Neural progenitor cell (in vitro differentiated cells): ENCODE measurements at regions not wholly inside any gene's neighbourhood (a gene's known extent, or its start where the extent isn't known, plus 50 kb on each side); places are given as distances from the start of the nearest gene placed in this dataset.

Experiments used
- DNase-seq: peaks from one replicate; pipeline ENCODE4 v3.0.0-alpha.2; 2016; ENCODE audit warnings: low spot score
- H2AFZ ChIP-seq: fragments of 200-600 bp; sonication (generic); replicated peaks from 2 replicates; pipeline ENCODE4 v1.6.1; 2016; ENCODE audit warnings: antibody characterized with exemption
- H3F3A ChIP-seq: fragments of 200-600 bp; sonication (generic); 2 replicates; pipeline ENCODE4 v1.6.1; 2016; ENCODE audit warnings: antibody characterized with exemption, low read depth
- H3K27ac ChIP-seq: fragments of 200-600 bp; sonication (generic); 2 replicates; pipeline ENCODE4 v1.5.1; 2016; ENCODE audit warnings: mild to moderate bottlenecking
- H3K27me3 ChIP-seq: fragments of 200-600 bp; sonication (generic); 2 replicates; pipeline ENCODE4 v1.6.1; 2016; ENCODE audit warnings: mild to moderate bottlenecking, moderate library complexity
- H3K36me3 ChIP-seq: fragments of 200-600 bp; sonication (generic); 2 replicates; pipeline ENCODE4 v1.5.1; 2016
- H3K4me1 ChIP-seq: fragments of 200-600 bp; sonication (generic); 2 replicates; pipeline ENCODE4 v1.6.1; 2016; ENCODE audit warnings: mixed run types
- H3K4me2 ChIP-seq: fragments of 200-600 bp; sonication (generic); 2 replicates; pipeline ENCODE4 v1.6.1; 2016
- H3K4me3 ChIP-seq: fragments of 200-600 bp; sonication (generic); 2 replicates; pipeline ENCODE4 v1.5.1; 2016
- H3K79me2 ChIP-seq: fragments of 200-600 bp; sonication (generic); 2 replicates; pipeline ENCODE4 v1.6.1; 2016; ENCODE audit warnings: low read depth
- H3K9ac ChIP-seq: fragments of 200-600 bp; sonication (generic); 2 replicates; pipeline ENCODE4 v1.6.1; 2016
- H3K9me3 ChIP-seq: fragments of 200-600 bp; sonication (generic); 2 replicates; pipeline ENCODE4 v1.5.1; 2016; ENCODE audit warnings: low read depth
- H4K20me1 ChIP-seq: fragments of 200-600 bp; sonication (generic); 2 replicates; pipeline ENCODE4 v1.6.1; 2016; ENCODE audit warnings: low read depth
- H3K27ac Mint-ChIP-seq: 3 replicates; pipeline ENCODE4 v1.8.0; 2021; ENCODE audit warnings: mixed read lengths
- H3K27me3 Mint-ChIP-seq: 2 replicates; pipeline ENCODE4 v1.8.0; 2022; ENCODE audit warnings: low read depth, mild to moderate bottlenecking, inconsistent platforms, moderate library complexity, mixed read lengths; ENCODE audit not compliant: insufficient read depth
- H3K36me3 Mint-ChIP-seq: 3 replicates; pipeline ENCODE4 v1.8.0; 2021; ENCODE audit warnings: mixed read lengths
- H3K4me1 Mint-ChIP-seq: 3 replicates; pipeline ENCODE4 v1.8.0; 2021; ENCODE audit warnings: mixed read lengths
- H3K4me3 Mint-ChIP-seq: 3 replicates; pipeline ENCODE4 v1.8.0; 2021; ENCODE audit warnings: mild to moderate bottlenecking, moderate library complexity, mixed read lengths
- H3K9me3 Mint-ChIP-seq: 3 replicates; pipeline ENCODE4 v1.8.0; 2020; ENCODE audit warnings: mixed read lengths
- CTCF ChIP-seq: fragments of 200-600 bp; sonication (generic); IDR thresholded peaks from 2 replicates; pipeline ENCODE4 v1.5.1; 2017; ENCODE audit warnings: antibody characterized with exemption, mild to moderate bottlenecking
- EZH2 ChIP-seq: fragments of 200-600 bp; sonication (generic); IDR thresholded peaks from 2 replicates; pipeline ENCODE4 v1.6.1; 2017; ENCODE audit warnings: antibody characterized with exemption, mild to moderate bottlenecking, moderate library complexity
- EZH2phosphoT487 ChIP-seq: fragments of 200-600 bp; sonication (generic); IDR thresholded peaks from 2 replicates; pipeline ENCODE4 v1.6.1; 2017; ENCODE audit warnings: antibody characterized with exemption

- H3F3A ChIP-seq, result no peaks in the 10 kb centered on the region
- DNase-seq, result no peak
- no peaks in the 10 kb centered on the region for H3K79me2 ChIP-seq
- H3K9me3 ChIP-seq, result no peaks in the 10 kb centered on the region
- Mint-ChIP-seq H3K4me1 (peaks cover 4% of the 10 kb centered on the region), H3K27ac (no peak overlapping the region), H3K9me3 (no peaks in the 10 kb centered on the region), H3K36me3 (no peaks in the 10 kb centered on the region), H3K4me3 (no peak overlapping the region), H3K27me3 (no peaks in the 10 kb centered on the region)
- H4K20me1 ChIP-seq, result no peaks in the 10 kb centered on the region
- H3K4me1 ChIP-seq, result no peaks in the 10 kb centered on the region
- H3K36me3 ChIP-seq, result no peaks in the 10 kb centered on the region
- no peaks in the 10 kb centered on the region for H3K27me3 ChIP-seq
- no peak overlapping the region for H3K4me3 ChIP-seq
- no peak overlapping the region for H3K9ac ChIP-seq
- H3K27ac ChIP-seq, result no peak overlapping the region
- TF ChIP-seq CTCF (no peak), EZH2phosphoT487 (no peak), EZH2 (no peak)
- H2AFZ ChIP-seq, result no peak overlapping the region
- no peak overlapping the region for H3K4me2 ChIP-seq
Observed at GRCh38 chr15:95409626-95410310, 920.7 kb upstream of the NR2F2 start.

GRCh38 chr15:95410757-95411156, 919.7 kb upstream of the NR2F2 start:
- Mint-ChIP-seq H3K36me3 (no peaks in the 10 kb centered on the region), H3K4me1 (peaks cover 4% of the 10 kb centered on the region), H3K4me3 (no peak overlapping the region), H3K27me3 (no peaks in the 10 kb centered on the region), H3K27ac (no peak overlapping the region), H3K9me3 (no peaks in the 10 kb centered on the region)
- no peaks in the 10 kb centered on the region for H3K79me2 ChIP-seq
- no peak overlapping the region for H3K9ac ChIP-seq
- DNase-seq, result no peak
- no peaks in the 10 kb centered on the region for H3K9me3 ChIP-seq
- no peaks in the 10 kb centered on the region for H3K36me3 ChIP-seq
- H2AFZ ChIP-seq, result no peak overlapping the region
- no peaks in the 10 kb centered on the region for H3F3A ChIP-seq
- no peaks in the 10 kb centered on the region for H3K4me1 ChIP-seq
- H3K27ac ChIP-seq, result no peak overlapping the region
- H3K4me3 ChIP-seq, result no peak overlapping the region
- no peaks in the 10 kb centered on the region for H3K27me3 ChIP-seq
- no peaks in the 10 kb centered on the region for H4K20me1 ChIP-seq
- TF ChIP-seq CTCF (no peak), EZH2 (no peak), EZH2phosphoT487 (no peak)
- H3K4me2 ChIP-seq, result no peak overlapping the region

GRCh38 chr15:95416576-95416975, 913.9 kb upstream of the NR2F2 start:
- H3K36me3 ChIP-seq, result no peaks in the 10 kb centered on the region
- no peak for TF ChIP-seq CTCF
- no peak for TF ChIP-seq EZH2phosphoT487
- no peak for TF ChIP-seq EZH2
- Mint-ChIP-seq H3K27ac (no peak overlapping the region), H3K4me1 (peaks cover 3% of the 10 kb centered on the region), H3K27me3 (no peaks in the 10 kb centered on the region), H3K36me3 (no peaks in the 10 kb centered on the region), H3K4me3 (no peak overlapping the region), H3K9me3 (peaks cover 9% of the 10 kb centered on the region)
- H3K9ac ChIP-seq, result no peak overlapping the region
- no peaks in the 10 kb centered on the region for H3F3A ChIP-seq
- H3K27ac ChIP-seq, result no peak overlapping the region
- no peak overlapping the region for H3K4me3 ChIP-seq
- H3K9me3 ChIP-seq, result no peaks in the 10 kb centered on the region
- no peaks in the 10 kb centered on the region for H3K79me2 ChIP-seq
- H4K20me1 ChIP-seq, result no peaks in the 10 kb centered on the region
- peaks cover 6% of the 10 kb centered on the region for H3K4me1 ChIP-seq
- H2AFZ ChIP-seq, result peak overlapping the region; percentile 46
- H3K27me3 ChIP-seq, result no peaks in the 10 kb centered on the region
- DNase-seq, result no peak
- no peak overlapping the region for H3K4me2 ChIP-seq
